ENCODE measurements at regions not wholly inside any gene's neighbourhood (a gene's known extent, or its start where the extent isn't known, plus 50 kb on each side); places are given as distances from the start of the nearest gene placed in this dataset.

DNA sequence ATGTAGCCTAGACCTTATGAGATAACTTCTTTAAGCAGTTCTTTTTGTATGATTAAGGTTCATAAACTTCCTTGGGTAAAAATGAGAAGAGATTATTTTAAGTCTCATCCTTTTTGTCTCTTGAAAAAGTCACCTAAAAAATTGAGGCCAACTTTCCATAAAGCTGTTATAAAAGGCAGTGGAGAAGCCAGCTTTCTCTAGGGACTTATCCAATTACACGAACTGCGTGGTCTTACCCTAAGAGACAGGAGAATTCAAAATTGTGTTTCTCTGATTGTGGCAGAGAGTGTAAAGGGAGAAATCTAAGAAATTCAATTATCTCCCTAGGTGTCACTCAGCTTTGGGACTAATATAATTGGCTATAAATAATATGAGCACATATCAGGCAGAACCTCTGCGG is 262.0 kb downstream of the SHOX2 start:
- Histone ChIP-seq H3K18ac (ENCODE audit: extremely low read depth, low read length) (no peak overlapping the region), H3K79me1 (ENCODE audit: low read depth, low read length) (no peaks in the 10 kb centered on the region), H3K4ac (replicated peaks; ENCODE audit: insufficient read length, low read depth, low read length) (no peak overlapping the region), H3K56ac (replicated peaks; ENCODE audit: insufficient read length, low read depth, low read length) (no peak overlapping the region), H2BK120ac (replicated peaks; ENCODE audit: low read depth, low read length) (no peak overlapping the region), H3K4me2 (ENCODE audit: insufficient read depth in 1 of 2, low read depth in 2 of 2, low read length in 2 of 2) (no peak overlapping the region), H3K27me3 (replicated peaks in 1 of 4; ENCODE audit: control insufficient read depth in 3 of 4, extremely low read depth in 1 of 4, insufficient read depth in 3 of 4, low read length in 3 of 4) (no peaks in the 10 kb centered on the region), H2BK20ac (ENCODE audit: low read length) (no peak overlapping the region), H3K79me2 (ENCODE audit: control insufficient read depth in 1 of 2, insufficient read depth in 2 of 2, low read length in 2 of 2) (no peaks in the 10 kb centered on the region), H2BK12ac (ENCODE audit: low read depth, low read length) (no peak overlapping the region), H4K91ac (replicated peaks; ENCODE audit: insufficient read length, low read length) (no peak overlapping the region), H3K14ac (ENCODE audit: insufficient read length) (no peak overlapping the region), H2BK15ac (ENCODE audit: low read length) (no peak overlapping the region), H3K4me1 (replicated peaks in 1 of 4; ENCODE audit: control insufficient read depth in 3 of 4, insufficient read depth in 4 of 4, low read length in 3 of 4) (no peaks in the 10 kb centered on the region), H2AK5ac (ENCODE audit: low read depth, low read length) (no peak overlapping the region), H4K5ac (ENCODE audit: insufficient read length, low read depth, low read length) (no peak overlapping the region), H2AFZ (ENCODE audit: low read length) (no peak overlapping the region), H3K9ac (replicated peaks in 1 of 4; ENCODE audit: extremely low read depth in 1 of 4, low read depth in 3 of 4, low read length in 3 of 4) (no peak overlapping the region), H4K8ac (ENCODE audit: extremely low read depth, insufficient read depth, low read length) (no peak overlapping the region), H2BK5ac (ENCODE audit: low read depth, low read length) (no peak overlapping the region), H3K23me2 (ENCODE audit: low read depth, low read length) (no peaks in the 10 kb centered on the region), H3K4me3 (ENCODE audit: extremely low read depth in 1 of 4, insufficient read depth in 2 of 4, low read depth in 3 of 4, low read length in 4 of 4) (no peak overlapping the region), H3K36me3 (ENCODE audit: control insufficient read depth in 2 of 4, insufficient read depth in 4 of 4, low read length in 3 of 4) (no peaks in the 10 kb centered on the region), H3K9me3 (ENCODE audit: insufficient read depth in 2 of 2, low read depth in 1 of 2, low read length in 1 of 2) (no peaks in the 10 kb centered on the region), H3K23ac (ENCODE audit: insufficient read length) (no peak overlapping the region), H3K27ac (ENCODE audit: low read depth, low read length) (no peak overlapping the region), H4K20me1 (replicated peaks in 1 of 2; ENCODE audit: control insufficient read depth in 1 of 2, insufficient read depth in 2 of 2, low read length in 2 of 2) (no peaks in the 10 kb centered on the region)
- no peak for DNase-seq (ENCODE audit: low read depth in 1 of 2, low spot score in 2 of 2)
- TF ChIP-seq TAF1 (IDR thresholded peaks at IDR 0.05; ENCODE audit: low read depth, low read length) = no peak
- TF ChIP-seq CEBPB (IDR thresholded peaks at IDR 0.05; ENCODE audit: low read depth, low read length) = no peak
- TF ChIP-seq NRF1 (IDR thresholded peaks at IDR 0.05; ENCODE audit: low read depth, low read length) = no peak
- ChIA-PET POLR2A (ENCODE audit: partially characterized antibody) (no interaction called here), CTCF (ENCODE audit: partially characterized antibody) (interaction anchor here (0.6 to 1.1 kb wide), 2 partner anchors 21 to 222 kb away, joined by 3 to 5 read pairs; no protein-coding TSS in a partner anchor)
- no peak for FAIRE-seq
- 90% methylated on average over 3 of the region's 3 CpGs; no CpG with 5 or more reads in 1 of the 2 experiments for WGBS, 2 experiments (ENCODE audit: extremely low coverage in 1 of 2, insufficient coverage in 1 of 2, insufficient read length in 1 of 2, insufficient replicate concordance in 2 of 2, low coverage in 1 of 2, low lambda C conversion rate in 2 of 2, missing lambda C conversion rate in 1 of 2)
